ENCODE measurements at regions not wholly inside any gene's neighbourhood (a gene's known extent, or its start where the extent isn't known, plus 50 kb on each side); places are given as distances from the start of the nearest gene placed in this dataset.

DNA sequence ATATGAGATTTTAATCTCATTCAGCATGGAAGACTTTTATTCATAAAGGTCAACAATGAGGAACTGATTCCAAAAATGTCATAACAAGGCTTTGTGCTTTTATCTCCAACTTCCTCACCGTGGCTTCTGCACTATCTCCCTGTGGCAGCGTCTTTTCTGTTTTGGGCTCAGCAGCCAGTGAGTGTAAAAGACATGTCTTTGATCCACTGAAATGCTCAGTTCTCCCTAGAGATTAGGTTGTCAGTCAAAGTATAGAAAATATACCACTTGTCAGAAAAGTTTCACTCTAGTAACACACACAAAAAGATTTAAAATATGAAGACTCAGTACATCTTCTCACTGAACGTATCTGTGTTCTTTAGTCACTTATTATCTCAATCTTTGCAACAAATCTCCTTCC, 901.8 kb upstream of the ZWINT start:
- no peak for DNase-seq (ENCODE audit: low read depth, low spot score)
- TF ChIP-seq, protein P1, sequence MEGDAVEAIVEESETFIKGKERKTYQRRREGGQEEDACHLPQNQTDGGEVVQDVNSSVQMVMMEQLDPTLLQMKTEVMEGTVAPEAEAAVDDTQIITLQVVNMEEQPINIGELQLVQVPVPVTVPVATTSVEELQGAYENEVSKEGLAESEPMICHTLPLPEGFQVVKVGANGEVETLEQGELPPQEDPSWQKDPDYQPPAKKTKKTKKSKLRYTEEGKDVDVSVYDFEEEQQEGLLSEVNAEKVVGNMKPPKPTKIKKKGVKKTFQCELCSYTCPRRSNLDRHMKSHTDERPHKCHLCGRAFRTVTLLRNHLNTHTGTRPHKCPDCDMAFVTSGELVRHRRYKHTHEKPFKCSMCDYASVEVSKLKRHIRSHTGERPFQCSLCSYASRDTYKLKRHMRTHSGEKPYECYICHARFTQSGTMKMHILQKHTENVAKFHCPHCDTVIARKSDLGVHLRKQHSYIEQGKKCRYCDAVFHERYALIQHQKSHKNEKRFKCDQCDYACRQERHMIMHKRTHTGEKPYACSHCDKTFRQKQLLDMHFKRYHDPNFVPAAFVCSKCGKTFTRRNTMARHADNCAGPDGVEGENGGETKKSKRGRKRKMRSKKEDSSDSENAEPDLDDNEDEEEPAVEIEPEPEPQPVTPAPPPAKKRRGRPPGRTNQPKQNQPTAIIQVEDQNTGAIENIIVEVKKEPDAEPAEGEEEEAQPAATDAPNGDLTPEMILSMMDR (IDR thresholded peaks at IDR 0.05; ENCODE audit: insufficient read depth, low read length, missing control alignments): no peak
- H3K4me3 ChIP-seq (ENCODE audit: low read depth, low read length): no peak overlapping the region
- ChIA-PET CTCF (no interaction called here), POLR2A (no interaction called here)

DNA sequence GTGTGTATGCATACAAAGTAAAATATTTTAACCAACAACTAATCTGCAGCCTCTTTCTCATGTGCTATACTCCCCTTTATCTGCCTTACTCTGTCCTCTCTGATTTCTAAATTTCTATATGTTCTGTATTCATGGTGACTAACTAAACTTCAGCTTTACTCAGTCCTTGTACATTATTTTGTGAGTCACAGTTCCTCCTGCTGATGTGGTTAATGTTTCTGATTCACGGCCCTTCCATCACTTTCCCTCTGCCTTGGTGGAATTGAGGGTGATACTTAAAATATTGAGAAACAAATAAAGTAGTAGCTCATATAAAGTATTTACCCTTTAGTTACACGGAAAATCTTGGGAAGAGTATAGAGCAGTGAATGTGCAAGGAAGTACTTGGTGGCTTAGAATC, 899.1 kb upstream of the ZWINT start:
- no peak overlapping the region for H3K4me3 ChIP-seq (ENCODE audit: low read depth, low read length)
- TF ChIP-seq, protein P1 (IDR thresholded peaks at IDR 0.05; ENCODE audit: insufficient read depth, low read length, missing control alignments): no peak
- CTCF ChIA-PET: no interaction called here
- DNase-seq (ENCODE audit: low read depth, low spot score): no peak
- POLR2A ChIA-PET: no interaction called here

DNA sequence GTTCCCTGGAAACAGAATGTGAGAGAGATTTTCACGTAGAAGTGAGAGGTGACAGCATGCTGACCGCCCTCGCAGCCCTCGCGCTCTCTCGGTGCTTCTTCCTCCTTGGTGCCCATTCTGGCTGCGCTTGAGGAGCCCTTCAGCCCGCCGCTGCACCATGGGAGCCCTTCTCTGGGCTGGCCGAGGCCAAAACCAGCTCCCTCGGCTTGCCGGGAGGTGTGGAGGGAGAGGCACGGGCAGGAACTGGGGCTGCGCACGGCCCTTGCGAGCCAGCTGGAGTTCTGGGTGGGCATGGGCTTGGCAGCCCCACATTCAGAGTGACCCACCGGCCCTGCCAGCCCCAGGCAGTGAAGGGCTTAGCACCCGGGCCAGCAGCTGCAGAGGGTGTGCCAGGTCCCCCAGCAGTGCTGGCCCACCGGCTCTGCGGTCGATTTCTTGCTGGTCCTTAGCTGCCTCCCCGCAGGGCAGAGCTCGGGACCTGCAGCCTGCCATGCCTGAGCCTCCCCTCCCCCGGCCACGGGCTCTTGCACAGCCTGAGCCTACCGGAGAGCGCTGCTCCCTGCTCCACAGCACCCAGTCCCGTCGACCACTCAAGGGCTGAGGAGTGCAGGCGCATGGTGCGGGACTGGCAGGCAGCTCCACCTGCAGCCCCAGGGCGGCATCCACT, 888.7 kb upstream of the ZWINT start:
- ChIA-PET CTCF (no interaction called here), POLR2A (no interaction called here)
- DNase-seq (ENCODE audit: low read depth, low spot score): no peak
- TF ChIP-seq, protein P1 (IDR thresholded peaks at IDR 0.05; ENCODE audit: insufficient read depth, low read length, missing control alignments): no peak
- H3K4me3 ChIP-seq (ENCODE audit: low read depth, low read length): no peak overlapping the region

DNA sequence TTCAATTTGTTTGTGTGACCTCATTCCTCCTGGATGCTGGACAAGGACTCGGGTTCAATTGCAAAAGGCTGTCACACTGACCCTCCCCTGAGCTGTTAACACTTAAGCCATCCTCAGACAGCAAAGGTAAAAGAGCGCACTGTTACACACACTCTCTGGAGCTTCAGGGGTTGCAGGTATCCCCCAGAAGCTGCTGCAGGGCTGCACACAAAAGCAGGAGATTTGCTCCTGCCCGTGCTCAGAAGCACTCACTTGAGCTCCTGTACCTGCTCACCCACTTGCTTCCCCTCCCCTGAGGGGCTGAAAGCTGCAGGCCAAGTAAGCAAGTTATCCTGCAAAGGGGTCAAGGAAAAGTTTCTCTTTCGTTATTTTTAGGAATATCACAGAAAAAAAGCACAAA, 886.2 kb upstream of the ZWINT start:
- no peak for DNase-seq (ENCODE audit: low read depth, low spot score)
- TF ChIP-seq, protein P1 (IDR thresholded peaks at IDR 0.05; ENCODE audit: insufficient read depth, low read length, missing control alignments): no peak
- POLR2A ChIA-PET: no interaction called here
- CTCF ChIA-PET: no interaction called here
- H3K4me3 ChIP-seq (ENCODE audit: low read depth, low read length): no peak overlapping the region

DNA sequence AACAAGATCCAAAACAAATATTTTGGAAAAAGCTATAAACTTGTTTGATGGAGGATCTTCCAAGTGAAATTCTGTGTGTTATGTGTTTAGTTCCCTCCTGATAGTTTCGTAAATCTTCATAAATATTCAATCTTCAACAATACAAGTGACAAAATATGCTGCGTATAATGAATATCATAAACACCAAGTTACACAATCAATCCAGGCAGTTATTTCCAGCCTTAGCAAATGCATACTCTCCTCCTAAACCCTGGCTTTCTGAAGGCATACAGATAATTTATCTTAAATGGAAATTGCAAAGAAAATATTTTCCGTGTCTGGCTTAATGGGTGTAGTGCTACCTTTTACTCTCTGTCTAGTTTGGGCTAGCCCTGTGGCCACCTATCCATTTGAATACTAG, 864.9 kb upstream of the ZWINT start:
- H3K4me3 ChIP-seq (ENCODE audit: low read depth, low read length): no peak overlapping the region
- DNase-seq (ENCODE audit: low read depth, low spot score): no peak
- TF ChIP-seq, protein P1 (IDR thresholded peaks at IDR 0.05; ENCODE audit: insufficient read depth, low read length, missing control alignments): no peak
- ChIA-PET CTCF (no interaction called here), POLR2A (no interaction called here)

DNA sequence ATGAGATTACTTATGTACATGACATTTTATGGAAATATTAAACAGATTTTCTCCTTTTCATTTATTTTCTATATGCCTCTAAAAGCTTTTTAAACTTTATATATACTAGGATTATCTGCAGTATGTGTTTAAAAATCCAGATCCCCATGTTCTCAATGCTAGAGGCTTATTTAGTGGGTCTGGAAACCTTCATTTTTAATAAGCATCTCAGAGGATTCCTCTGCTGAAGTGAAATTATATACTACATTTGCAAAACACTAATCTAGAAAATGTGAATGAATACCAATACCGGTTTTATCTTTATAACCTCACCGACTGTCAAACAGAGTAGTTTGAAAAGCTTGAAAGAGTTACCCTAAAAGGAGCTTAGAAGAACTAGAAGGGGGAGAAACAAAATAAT, 863.8 kb upstream of the ZWINT start:
- no peak overlapping the region for H3K4me3 ChIP-seq (ENCODE audit: low read depth, low read length)
- DNase-seq (ENCODE audit: low read depth, low spot score): no peak
- ChIA-PET CTCF (no interaction called here), POLR2A (no interaction called here)
- TF ChIP-seq, protein P1 (IDR thresholded peaks at IDR 0.05; ENCODE audit: insufficient read depth, low read length, missing control alignments): no peak
